ENCODE measurements at regions not wholly inside any gene's neighbourhood (a gene's known extent, or its start where the extent isn't known, plus 50 kb on each side); places are given as distances from the start of the nearest gene placed in this dataset.
"Not testable (repeated sequence)": the region's sequence is repeated elsewhere in the genome, so short reads cannot be mapped to it uniquely, and the experiment has no call there.

DNA sequence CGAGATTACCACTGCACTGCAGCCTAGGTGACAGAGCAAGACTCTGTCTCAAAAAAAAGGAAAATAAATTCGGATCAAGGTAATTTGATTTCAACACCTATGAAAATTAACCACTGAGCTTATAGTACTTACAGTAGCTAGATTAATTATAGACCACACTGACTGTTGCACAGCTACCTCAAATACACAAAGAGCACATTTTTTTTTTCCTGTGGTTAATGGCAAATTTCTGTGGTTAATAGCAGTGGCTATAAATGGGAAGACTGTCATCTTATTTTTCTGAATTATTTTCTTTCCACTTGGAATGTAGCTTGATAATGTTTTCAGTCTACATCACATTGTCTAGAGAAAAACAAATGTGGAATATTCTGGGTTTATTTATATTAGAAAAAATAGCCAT lies 1661.6 kb upstream of the PCDH7 start:
- intact Hi-C loops (cut with DNase I), result no loop called here

DNA sequence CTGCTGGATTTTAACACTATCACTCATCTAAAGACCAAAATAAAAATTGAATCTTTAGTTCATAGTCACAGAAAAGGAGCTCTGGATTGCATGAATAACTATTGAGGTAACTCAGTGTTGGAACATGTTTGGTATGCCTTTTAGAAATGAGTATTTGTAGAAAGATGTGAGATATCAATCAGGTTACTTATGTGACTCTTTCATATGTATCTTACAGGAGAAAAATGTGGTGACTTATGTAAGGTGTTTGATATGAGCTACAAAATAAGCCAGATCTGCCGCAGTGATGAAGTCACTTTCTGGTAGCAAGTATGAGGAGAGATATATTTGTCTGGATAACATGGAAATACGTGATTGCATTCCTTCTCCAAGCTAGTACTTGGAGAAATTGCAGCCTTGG lies 1653.3 kb upstream of the PCDH7 start:
- intact Hi-C loops (cut with DNase I), result no loop called here

More for the DNA sequence above, 1661.6 kb upstream of the PCDH7 start:
- no peak for DNase-seq (ENCODE audit: low spot score)

DNA sequence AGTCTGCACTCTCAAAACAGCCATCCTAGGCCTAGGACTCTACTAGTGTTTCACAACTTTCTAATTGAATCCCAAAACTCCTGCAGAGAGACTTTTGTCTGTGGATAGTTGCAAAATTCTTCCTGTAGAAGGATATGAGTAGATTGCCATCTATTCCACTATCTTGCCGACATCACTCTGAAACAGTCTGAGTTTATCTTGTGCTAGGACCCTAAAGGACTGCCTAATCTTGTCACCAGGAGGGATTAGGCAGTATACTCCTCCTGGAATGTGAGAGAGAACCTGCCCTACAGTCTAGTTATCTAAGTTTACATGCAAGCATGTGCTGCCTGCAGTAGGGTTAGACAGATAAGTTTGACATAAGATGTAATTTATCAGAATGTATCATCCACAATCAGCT lies 1646.6 kb upstream of the PCDH7 start:
- intact Hi-C loops (cut with DNase I), result no loop called here

More for the DNA sequence above, 1653.3 kb upstream of the PCDH7 start:
- no peak for DNase-seq (ENCODE audit: low spot score)

DNA sequence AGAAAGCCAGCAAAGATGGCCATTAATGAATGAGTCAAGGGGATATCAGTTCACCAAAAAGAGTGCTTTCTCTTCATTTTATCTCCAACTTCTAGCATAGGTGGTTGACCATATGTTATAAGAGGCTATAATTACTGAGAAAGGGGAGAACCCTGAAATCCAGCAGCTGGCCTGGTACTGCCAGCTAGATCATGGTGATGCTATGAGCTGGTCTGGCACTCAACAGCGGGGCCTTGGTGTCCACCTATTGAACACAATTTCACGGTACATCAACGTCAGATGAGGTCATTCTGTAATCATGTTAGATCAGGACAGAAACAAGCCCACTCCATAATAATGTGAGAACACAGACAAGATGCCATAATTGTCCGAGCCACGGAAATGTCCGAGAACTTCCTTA lies 1644.8 kb upstream of the PCDH7 start:
- intact Hi-C loops (cut with DNase I), result no loop called here
- DNase-seq (ENCODE audit: low spot score), result no peak

More for the DNA sequence above, 1646.6 kb upstream of the PCDH7 start:
- DNase-seq (ENCODE audit: low spot score), result no peak

DNA sequence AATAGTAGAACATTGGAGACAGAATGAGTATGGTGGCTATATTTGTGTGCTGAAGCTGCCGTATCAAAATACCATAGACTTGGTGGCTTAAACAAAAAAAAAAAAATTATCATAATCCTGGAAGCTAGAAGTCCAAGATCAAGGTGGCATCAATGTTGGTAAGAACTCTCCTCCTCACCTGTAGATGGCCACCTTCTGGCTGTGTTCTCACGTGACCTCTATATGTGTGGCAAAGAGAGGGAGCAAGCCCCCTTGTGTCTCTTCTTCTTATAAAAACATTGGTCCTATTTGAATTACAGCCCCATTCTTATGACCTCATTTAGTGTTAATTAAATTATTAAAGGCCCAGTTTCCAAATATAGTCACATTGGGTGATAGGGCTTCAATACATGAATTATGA lies 1640.9 kb upstream of the PCDH7 start:
- no peak for DNase-seq (ENCODE audit: low spot score)
- intact Hi-C loops (cut with DNase I), result no loop called here

DNA sequence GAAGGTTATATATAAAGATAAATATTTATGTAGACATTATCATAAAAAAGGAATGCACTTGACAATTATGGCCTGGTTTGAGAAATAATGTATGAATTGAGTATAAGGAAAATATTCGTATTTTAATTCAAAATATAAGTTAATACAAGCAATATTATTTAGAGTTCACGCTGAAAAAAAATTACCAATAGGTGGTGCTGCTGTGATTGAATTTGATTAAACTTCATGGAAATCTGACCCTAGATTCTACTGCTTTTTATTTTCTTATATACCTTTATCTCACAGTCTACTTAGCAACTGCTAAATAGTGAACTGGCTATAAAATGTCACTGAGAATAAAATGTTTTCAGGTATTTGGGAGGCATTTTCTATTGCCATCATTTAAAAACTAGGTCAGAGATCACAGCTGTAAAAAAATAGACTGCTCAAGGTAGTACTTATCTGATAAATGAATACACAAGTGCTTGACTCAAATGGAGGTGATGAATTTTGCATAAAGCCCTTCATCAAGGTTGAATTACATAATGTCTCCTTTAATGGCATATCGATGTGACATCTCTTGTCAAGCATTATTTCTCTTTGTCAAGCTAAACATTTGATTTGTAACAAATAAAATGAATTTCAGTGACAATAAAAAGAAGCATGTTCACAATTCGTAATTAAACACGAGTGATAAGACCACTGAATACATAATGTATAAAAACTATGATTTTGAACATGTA lies 1638.8 kb upstream of the PCDH7 start:
- intact Hi-C loops (cut with DNase I), result no loop called here
- DNase-seq (ENCODE audit: low spot score), result no peak

DNA sequence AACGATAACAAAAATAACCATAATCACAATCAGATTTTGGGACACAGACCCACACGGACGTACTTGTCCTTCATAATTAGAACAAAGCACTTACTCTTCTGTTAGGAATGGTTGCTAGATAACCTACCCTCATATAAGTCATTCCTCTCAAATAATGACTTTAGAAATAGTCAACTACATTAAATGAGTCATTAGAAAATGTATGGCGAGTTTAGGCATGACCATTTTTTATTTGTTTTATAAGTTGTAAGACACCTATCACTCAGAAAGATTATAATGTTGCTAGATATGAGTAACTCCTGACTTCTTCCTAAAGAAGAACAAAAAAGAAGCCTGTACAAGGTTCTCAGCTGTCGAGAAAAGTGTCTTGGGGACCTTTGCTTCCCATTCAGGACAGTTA lies 1637.5 kb upstream of the PCDH7 start:
- intact Hi-C loops (cut with DNase I), result no loop called here
- no peak for DNase-seq (ENCODE audit: low spot score)

DNA sequence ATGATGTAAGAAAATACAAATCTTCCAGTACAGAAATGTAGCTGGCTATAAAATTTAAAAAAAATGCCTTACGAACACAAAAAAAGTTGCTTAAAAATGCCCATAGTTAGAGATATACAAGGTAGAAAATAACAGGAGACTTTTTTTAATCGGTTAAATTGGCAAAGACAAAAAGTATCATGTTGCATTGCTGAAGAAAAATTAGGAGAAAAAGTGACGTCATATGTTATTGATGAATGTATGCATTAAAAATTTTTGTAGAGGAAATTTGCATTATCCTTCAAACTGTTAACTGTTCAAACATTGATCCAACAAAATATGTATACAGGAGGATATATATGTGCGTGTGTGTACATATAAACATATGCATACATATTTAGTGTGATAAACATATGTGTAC lies 1634.4 kb upstream of the PCDH7 start:
- no peak for DNase-seq (ENCODE audit: low spot score)
- intact Hi-C loops (cut with DNase I), result no loop called here

DNA sequence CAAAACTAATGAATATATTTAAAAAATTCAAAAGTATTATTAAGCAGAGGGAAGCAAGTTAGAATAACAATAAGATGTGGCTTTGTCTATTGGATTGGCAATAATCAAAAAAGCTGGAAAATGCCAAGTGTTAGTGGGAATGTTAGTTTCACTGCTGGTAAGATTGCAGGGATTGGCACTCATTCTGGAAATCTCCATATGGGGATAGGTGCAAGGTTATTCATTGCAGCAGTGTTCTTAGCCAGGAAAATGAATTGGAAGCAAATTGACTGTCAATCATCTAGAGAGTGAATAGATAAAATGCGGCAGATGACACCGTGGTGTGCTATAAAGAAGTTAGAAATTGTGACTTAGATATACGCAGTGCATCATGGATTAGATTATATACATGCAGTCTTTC lies 1615.5 kb upstream of the PCDH7 start:
- intact Hi-C loops (cut with DNase I), result no loop called here
- no peak for DNase-seq (ENCODE audit: low spot score)

DNA sequence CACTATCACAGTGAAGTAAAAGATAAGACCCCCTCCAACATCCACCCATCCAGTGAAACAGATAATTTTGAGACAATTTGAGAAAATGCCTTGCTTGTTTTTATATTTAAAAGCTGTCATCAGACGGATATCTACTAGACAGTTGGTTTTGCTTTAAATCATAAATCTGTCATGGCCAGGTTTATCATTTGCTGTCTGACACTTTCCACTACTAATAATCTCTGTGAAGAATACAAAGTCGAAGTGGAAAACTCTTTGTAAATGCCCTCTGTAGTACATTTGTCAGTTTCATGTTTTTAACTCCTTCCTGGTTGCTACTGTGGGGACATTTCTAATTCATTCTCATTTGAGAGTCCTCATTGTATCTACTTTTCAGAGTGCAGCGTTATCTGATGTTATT lies 1606.2 kb upstream of the PCDH7 start:
- intact Hi-C loops (cut with DNase I), result no loop called here
- no peak for DNase-seq (ENCODE audit: low spot score)

DNA sequence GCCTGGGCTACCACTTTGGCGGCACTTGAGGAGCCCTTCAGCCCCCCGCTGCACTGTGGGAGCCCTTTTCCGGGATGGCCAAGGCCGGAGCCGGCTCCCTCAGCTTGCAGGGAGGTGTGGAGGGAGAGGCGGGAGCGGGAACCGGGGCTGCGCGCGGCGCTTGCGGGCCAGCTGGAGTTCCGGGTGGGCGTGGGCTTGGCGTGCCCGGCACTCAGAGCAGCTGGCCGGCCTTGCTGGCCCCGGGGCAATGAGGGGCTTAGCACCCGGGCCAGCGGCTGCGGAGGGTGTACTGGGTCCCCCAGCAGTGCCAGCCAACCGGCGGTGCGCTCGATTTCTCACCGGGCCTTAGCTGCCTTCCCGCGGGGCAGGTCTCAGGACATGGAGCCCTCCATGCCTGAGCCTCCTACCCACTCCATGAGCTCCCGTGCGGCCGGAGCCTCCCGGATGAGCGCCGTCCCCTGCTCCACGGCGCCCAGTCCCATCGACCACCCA lies 1602.9 kb upstream of the PCDH7 start:
- intact Hi-C loops (cut with DNase I), result not testable (repeated sequence)
- DNase-seq (ENCODE audit: low spot score), result peak; percentile 73

DNA sequence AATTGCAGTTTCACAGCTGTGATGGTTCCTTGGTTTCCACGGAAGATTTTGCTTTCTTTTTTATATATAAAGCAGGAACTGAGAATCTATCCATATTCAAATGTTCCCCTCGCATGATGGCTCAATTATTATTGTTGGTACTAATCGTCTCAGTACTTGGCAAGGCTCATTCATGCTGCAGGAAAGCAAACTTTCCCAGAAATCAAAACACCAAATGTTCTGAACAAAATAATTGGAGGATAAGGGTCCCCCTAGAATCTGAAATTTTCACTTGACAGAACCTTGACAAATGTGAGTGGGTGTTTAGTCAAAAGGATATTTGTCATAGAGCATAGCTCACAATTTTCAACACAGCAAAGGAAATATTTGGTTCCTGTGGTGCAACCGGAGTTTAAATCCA lies 1598.6 kb upstream of the PCDH7 start:
- DNase-seq (ENCODE audit: low spot score), result no peak
- intact Hi-C loops (cut with DNase I), result no loop called here

DNA sequence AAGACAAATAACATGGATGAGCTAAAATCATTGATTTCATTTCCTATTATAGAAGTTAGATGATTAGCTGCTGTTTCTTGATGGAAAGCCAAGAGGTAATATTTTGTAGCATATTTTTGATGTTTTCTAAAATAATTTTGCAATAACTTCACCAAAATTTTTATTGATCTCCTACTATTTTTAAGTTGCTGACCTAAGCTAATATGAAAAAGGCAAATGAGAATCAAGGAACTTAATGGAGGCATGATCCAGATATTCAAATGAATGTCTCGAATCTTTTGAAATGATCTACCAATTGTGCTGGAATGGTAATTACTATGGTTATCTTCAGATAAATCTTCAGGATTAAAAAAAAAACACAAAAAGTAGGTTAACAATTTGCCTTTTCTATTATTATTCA lies 1591.4 kb upstream of the PCDH7 start:
- no peak for DNase-seq (ENCODE audit: low spot score)
- intact Hi-C loops (cut with DNase I), result no loop called here

DNA sequence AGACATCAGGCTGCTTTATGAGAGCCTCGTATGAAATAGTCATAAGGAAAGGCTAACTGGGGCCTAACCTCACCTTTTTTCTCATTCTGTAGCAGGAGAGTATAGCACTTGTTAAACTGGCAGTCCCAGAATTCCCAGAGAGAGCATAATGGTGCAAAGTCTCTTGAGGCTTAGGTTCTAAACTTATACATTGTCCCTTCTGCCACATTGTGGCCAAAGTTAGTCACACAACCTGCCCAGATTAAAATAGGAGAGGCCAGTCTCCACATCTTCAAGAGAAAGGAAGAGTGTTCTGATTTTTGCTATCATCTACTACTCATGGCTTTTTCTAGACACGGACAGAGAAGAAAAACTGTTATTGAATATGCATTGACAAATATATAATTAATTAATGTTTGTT lies 1588.9 kb upstream of the PCDH7 start:
- intact Hi-C loops (cut with DNase I), result no loop called here
- DNase-seq (ENCODE audit: low spot score), result no peak

DNA sequence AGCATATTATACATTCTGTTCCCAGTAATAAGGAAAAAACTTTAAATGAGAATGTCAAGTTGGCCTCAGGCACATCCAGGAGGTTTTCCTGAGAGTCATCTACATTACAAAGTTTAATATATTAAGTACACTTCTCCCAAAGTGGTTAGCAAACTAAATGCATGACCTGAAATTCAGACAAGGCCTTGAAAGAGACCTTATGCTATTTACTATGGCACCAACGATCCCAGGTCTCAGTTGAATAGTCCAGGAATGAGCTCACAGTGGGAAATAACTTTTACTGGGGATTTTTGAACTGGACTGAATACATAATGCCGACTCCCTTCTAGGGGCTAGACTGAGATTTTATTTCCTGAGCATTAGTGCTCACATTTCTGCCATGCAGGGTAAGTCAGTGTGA lies 1577.5 kb upstream of the PCDH7 start:
- intact Hi-C loops (cut with DNase I), result no loop called here
- no peak for DNase-seq (ENCODE audit: low spot score)

DNA sequence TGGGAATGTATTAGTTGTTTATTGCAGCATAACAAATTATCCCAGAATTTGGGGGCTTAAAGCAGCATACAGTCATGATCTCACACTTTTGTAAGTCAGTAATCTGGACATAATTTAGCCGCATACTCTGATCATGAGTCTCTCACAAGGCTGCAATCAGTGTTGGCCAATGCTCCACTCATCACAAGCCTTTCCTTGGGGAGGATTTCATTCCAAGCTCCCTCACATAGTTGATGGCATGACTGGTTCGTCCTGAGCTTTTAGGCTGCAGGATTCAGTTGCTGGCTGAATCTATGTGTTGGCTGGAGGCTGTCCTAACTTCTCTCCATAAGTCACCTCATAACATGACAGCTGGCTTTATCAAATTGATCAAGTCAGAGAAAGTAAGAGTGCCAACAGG lies 1568.6 kb upstream of the PCDH7 start:
- DNase-seq (ENCODE audit: low spot score), result no peak
- intact Hi-C loops (cut with DNase I), result no loop called here

DNA sequence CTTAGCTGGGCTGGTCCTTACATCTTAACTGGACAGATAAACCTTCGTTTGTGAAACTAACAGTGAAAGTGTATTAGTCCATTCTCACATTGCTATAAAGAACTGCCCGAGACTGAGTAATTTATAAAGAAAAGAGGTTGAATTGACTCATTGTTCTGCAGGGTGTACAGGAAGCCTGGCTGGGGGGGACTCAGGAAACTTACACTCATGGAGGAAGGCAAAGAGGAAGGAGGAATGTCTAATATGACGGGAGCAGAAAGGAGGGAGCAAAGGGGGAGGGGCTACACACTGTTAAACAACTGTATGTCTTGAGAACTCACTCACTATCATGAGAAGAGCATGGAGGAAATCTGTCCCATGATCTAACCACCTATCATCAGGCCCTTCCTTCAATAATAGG lies 1566.5 kb upstream of the PCDH7 start:
- intact Hi-C loops (cut with DNase I), result no loop called here
- no peak for DNase-seq (ENCODE audit: low spot score)

DNA sequence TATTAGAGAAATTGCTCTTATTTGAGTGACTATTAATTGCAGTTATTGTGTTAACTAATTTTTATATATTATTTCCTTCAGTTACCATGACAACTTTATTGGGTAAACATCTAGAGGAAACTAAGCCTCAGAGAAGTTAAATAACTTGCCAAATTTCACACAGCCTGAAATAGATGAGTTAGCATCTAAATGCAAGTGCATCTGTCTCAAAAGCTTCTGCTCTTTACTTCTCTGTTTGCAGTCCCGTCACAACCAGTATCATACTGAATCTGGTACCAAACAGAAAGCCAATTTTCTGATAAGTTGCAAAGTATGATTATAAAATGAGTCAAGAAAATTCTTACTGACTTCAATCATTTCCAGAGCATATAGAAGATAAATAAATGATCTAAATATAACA lies 1544.9 kb upstream of the PCDH7 start:
- intact Hi-C loops (cut with DNase I), result no loop called here
- DNase-seq (ENCODE audit: low spot score), result no peak

DNA sequence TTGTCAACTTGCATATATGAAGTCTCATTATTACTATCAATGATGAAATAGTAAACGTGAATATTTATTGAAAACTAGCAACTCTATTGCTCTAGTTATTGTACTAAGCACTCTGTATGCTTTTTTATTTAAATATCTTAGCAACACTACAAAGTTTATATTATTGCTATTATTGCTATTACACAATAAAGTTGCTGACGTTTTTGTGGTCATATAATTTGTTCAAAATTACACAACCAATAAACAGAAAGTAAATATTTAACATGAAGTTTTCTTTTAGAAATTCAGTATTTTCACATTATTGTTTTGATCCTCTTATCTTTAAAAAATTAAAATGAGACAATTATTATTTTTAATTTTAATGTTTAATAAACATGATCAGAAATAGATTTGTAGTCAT lies 1521.1 kb upstream of the PCDH7 start:
- intact Hi-C loops (cut with DNase I), result no loop called here

DNA sequence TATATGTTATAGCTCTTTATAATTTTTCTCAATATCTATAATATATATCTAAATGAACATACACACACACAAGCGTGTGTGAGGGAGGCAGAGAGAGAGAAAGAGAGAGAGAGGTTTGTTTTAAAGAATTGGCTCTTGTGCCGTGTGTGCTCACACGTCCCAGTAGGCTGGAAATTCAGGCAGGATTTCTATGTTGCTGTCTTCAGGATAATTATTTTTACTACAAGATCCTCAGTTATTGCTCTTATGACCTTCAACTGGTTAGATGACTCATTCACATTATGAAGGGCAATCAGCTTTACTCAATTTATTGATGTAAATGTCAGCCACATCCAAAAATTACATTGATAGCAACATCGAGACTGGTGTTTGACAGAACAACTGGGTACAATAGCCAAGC lies 1520.7 kb upstream of the PCDH7 start:
- no peak for DNase-seq (ENCODE audit: low spot score)
- intact Hi-C loops (cut with DNase I), result no loop called here

More for the DNA sequence above, 1521.1 kb upstream of the PCDH7 start:
- no peak for DNase-seq (ENCODE audit: low spot score)

DNA sequence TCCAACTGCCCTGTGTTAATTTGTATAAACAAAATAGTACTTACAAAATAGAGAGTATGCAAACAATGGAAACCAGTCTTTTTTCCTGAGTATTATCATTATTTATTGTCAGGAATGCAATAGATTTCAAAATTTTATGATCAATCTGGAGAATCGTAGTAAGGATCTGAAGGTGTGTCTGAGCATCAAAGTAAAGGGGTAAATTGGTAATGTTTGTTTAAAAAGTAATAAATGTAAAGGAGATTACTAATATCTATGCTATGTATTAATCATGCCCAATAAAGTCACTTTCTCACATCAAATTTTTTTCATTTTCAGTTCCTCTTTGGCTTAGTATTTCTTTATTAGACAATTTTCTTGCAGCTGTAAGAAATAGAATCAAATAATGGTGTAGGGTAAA lies 1507.1 kb upstream of the PCDH7 start:
- no peak for DNase-seq (ENCODE audit: low spot score)
- intact Hi-C loops (cut with DNase I), result no loop called here

DNA sequence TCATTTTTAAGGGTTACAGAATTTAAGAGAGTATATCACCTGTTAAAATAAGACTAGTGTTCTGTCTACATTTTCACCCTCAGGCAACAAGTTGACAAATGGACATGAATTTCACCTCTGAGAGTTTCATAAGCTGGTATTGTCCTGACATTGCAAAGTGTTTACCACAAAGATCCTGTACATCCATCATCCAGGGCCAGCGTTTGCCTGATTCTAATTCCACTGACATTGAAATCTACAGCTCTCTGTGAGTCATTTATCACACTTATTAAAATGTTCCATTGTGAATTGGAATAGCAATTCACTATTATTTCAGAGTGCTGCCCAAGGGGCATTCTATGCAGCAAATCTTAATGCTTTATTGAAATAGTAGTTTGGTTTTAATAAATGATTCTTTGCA lies 1499.4 kb upstream of the PCDH7 start:
- intact Hi-C loops (cut with DNase I), result no loop called here
- DNase-seq (ENCODE audit: low spot score), result no peak
